BE2C (cell line): ENCODE measurements at regions not wholly inside any gene's neighbourhood (a gene's known extent, or its start where the extent isn't known, plus 50 kb on each side); places are given as distances from the start of the nearest gene placed in this dataset.

Experiments
- DNase-seq: peaks from one replicate; pipeline ENCODE4 v3.0.0-alpha.2; 2020
- H3K27me3 ChIP-seq: fragments of 250-450 bp; sonication (Bioruptor Pico); 2 replicates; pipeline ENCODE4 v1.5.1; 2020; ENCODE audit warnings: mild to moderate bottlenecking
- H3K36me3 ChIP-seq: fragments of 250-450 bp; sonication (Bioruptor Pico); 2 replicates; pipeline ENCODE4 v1.5.1; 2020; ENCODE audit warnings: mild to moderate bottlenecking
- H3K4me1 ChIP-seq: fragments of 250-450 bp; sonication (Bioruptor Pico); 2 replicates; pipeline ENCODE4 v1.5.1; 2020
- H3K4me3 ChIP-seq: 2 replicates; pipeline ENCODE4 v1.5.1; 2011; ENCODE audit warnings: low read depth, low read length
- H3K9me3 ChIP-seq: fragments of 250-450 bp; sonication (Bioruptor Pico); 2 replicates; pipeline ENCODE4 v1.5.1; 2020
- CTCF ChIP-seq: IDR thresholded peaks from 2 replicates; pipeline ENCODE4 v1.5.1; 2012; ENCODE audit warnings: mild to moderate bottlenecking, low read depth, low read length

DNA sequence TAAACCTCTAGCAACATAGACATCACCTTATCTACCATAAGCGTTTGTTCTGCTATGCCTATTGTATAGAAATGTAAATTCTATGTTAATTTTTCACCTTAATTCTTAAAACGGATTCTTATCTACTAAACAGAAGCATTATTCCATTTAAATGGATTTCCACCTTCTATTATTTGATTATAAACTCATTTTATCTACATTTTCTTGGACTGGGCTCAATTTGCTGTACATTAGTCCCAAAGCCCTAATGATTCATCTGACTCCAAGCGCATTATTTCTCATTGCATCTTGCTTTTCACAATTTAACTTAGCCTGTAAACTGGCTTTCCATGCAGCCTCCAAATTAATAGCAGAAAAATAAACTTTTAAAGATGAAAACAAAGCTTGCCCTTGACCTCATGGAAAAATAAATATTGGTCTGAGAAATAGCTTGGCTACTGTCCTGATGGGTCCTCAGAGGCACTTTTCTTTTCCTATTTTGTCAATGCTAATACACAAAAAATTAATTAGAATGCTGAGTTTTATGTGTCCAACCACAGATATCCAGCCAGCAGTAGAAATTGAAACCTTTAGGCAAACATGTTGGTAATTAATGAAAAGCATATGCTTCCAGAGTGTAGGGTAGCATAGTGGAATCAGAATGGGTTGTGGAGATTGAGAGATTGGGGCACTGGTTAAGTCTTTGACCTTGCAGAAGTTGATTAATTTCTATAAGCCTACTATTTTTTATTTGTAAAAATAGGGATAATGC, 81.4 kb upstream of the CFAP20DC start:
- no peak for DNase-seq
- Histone ChIP-seq H3K36me3 (no peaks in the 10 kb centered on the region), H3K9me3 (no peaks in the 10 kb centered on the region), H3K27me3 (no peaks in the 10 kb centered on the region), H3K4me1 (0 out of 2 replicates have a peak, but pooled peaks cover 5% of the 10 kb centered on the region), H3K4me3 (no peak overlapping the region)
- no peak for TF ChIP-seq CTCF

DNA sequence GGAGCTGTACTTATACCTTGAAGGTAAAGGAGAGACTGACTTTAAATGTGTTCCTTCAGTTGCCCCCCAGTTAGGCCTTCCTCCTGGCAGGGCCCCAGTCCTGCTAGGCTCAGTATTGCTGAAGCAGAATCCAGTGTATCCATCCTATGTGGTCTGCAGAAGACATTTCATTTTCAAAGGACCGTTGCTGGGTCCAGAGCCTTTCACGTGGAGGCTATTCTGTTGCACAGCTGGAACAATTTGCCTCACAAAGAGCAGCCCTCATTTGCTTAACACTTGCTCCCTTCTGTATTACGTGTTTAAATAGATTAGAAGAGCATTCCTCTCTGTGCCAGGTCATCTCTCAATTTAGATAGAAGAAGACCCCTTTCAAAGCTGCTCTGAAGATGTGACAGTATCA, 78.9 kb upstream of the CFAP20DC start:
- no peaks in the 10 kb centered on the region for H3K9me3 ChIP-seq
- H3K36me3 ChIP-seq, result no peaks in the 10 kb centered on the region
- no peak overlapping the region for H3K4me3 ChIP-seq
- no peaks in the 10 kb centered on the region for H3K27me3 ChIP-seq
- 0 out of 2 replicates have a peak, but pooled peaks cover 5% of the 10 kb centered on the region for H3K4me1 ChIP-seq
- TF ChIP-seq CTCF, result no peak
- DNase-seq, result no peak

DNA sequence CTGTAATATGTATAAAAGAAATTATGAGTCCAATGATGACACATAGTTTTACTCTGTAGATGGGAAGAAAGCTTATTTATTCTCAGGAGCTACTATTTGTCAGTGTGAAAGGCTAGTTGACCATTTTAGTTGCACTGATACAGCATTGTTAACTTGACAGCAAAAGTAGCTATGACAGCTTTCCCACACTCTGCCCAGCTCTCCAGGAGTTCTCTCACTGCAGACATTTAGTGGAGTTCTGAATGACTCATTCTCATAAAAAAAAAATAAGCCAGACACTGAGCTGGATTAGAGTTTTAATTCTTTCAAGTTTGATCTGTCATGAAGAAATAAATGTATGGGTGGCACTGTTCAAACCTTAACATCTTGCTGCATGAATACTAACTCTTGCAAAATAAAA, 77.2 kb upstream of the CFAP20DC start:
- no peaks in the 10 kb centered on the region for H3K9me3 ChIP-seq
- H3K36me3 ChIP-seq, result no peaks in the 10 kb centered on the region
- 0 out of 2 replicates have a peak, but pooled peaks cover 5% of the 10 kb centered on the region for H3K4me1 ChIP-seq
- no peak for DNase-seq
- no peaks in the 10 kb centered on the region for H3K27me3 ChIP-seq
- no peak for TF ChIP-seq CTCF
- no peak overlapping the region for H3K4me3 ChIP-seq

DNA sequence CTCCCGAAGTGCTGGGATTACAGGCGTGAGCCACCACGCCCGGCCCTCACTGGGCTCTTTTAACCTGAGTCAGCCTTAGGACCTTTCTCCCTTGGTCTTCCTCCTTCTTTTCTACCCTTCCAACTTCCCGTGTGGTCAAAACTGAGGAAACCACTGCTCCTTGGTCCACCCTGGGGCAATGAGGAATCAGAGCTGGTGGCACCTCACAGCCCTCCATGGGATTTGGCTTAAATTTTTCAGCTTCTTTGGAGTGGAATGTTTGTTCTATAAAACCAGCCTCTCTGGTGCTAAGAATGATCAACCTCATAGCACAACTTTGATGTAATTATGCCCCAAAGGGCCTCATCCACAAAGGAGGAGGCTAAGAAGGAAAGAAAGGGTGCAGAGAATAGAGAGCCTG, 76.6 kb upstream of the CFAP20DC start:
- H3K36me3 ChIP-seq, result no peaks in the 10 kb centered on the region
- 0 out of 2 replicates have a peak, but pooled peaks cover 3% of the 10 kb centered on the region for H3K4me1 ChIP-seq
- no peaks in the 10 kb centered on the region for H3K27me3 ChIP-seq
- no peak for TF ChIP-seq CTCF
- H3K9me3 ChIP-seq, result no peaks in the 10 kb centered on the region
- no peak overlapping the region for H3K4me3 ChIP-seq
- no peak for DNase-seq

DNA sequence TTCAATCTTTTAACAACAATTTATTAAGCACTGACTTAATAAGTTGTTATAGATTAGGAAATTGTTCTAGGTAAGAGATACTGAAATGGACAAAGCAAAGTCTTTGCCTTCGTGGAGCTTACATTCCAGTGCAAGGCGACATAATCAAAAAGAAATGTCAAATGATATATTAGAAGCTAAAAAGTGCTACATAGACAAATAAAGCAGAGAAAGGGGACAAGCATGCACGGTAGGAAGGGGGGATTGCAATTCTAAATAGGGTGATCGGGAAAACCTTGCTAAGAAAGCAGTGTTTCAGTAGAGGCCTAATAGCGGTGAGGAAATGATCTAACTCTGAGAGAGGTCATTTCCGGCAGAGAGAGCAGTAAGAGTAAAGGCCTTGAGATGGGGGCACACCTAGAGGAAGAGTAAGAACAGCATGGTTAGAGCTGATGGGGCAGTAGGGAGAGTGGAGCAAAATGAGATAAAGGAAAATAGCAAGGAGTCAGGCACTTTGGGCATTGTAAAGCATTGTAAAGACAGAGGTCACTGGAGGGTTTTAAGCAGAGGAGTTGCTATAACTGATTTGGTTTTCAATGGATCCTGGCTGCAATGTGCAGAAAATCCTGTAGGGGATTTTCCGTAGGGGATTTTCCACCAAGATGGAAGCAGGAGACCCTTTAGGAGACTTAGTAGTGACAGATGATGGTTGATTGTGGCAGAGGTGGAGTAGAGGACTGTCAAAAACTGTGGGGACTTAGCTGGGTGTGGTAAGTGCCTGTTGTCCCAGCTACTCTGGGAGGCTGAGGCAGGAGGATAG, 71.7 kb upstream of the CFAP20DC start:
- Histone ChIP-seq H3K9me3 (no peaks in the 10 kb centered on the region), H3K27me3 (no peaks in the 10 kb centered on the region), H3K4me3 (no peak overlapping the region), H3K36me3 (no peaks in the 10 kb centered on the region), H3K4me1 (no peaks in the 10 kb centered on the region)
- peak; percentile 19; the same call in 1 of the 2 replicates for TF ChIP-seq CTCF
- no peak for DNase-seq

DNA sequence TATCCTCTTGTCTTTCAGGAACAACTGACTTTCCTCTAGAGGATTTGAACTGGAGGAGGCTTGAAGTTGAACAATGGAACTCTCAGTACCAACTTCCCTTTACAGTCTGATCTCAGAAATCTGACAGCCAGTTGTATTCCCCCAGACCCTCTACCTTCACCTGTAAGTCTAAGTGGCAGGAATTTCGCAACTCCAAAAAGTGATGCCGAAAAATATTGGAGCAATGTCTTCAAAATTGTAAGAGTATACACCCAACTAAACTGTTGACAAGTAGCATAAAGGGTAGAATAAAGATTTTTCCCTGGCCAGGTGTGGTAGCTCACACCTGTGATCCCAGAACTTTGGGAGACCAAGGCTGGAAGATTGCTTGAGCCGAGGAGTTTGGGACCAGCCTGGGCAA, 69.1 kb upstream of the CFAP20DC start:
- no peak for DNase-seq
- Histone ChIP-seq H3K4me1 (no peaks in the 10 kb centered on the region), H3K4me3 (no peak overlapping the region), H3K27me3 (no peaks in the 10 kb centered on the region), H3K36me3 (no peaks in the 10 kb centered on the region), H3K9me3 (no peaks in the 10 kb centered on the region)
- no peak for TF ChIP-seq CTCF
